H9 (cell line): ENCODE measurements at regions not wholly inside any gene's neighbourhood (a gene's known extent, or its start where the extent isn't known, plus 50 kb on each side); places are given as distances from the start of the nearest gene placed in this dataset.

Experiments used
- DNase-seq: peaks from one replicate; pipeline ENCODE4 v3.0.0-alpha.2; 2017
- H2AFZ ChIP-seq: one replicate; pipeline ENCODE4 v1.6.1; 2013; ENCODE audit warnings: mild to moderate bottlenecking, low read length, control low read depth, moderate library complexity
- H2AK5ac ChIP-seq: 2 replicates; pipeline ENCODE4 v1.6.1; 2013; ENCODE audit warnings: low read length, control low read depth, mixed read lengths; ENCODE audit not compliant: insufficient read length
- H2BK120ac ChIP-seq: one replicate; pipeline ENCODE4 v1.6.1; 2013; ENCODE audit warnings: low read depth, mild to moderate bottlenecking, low read length, control low read depth, inconsistent platforms; ENCODE audit not compliant: poor library complexity, severe bottlenecking
- H2BK12ac ChIP-seq: 2 replicates; pipeline ENCODE4 v1.6.1; 2013; ENCODE audit warnings: low read length, control low read depth, mixed read lengths, low read depth; ENCODE audit not compliant: insufficient read length
- H2BK15ac ChIP-seq: 2 replicates; pipeline ENCODE4 v1.6.1; 2013; ENCODE audit warnings: low read depth, low read length, control low read depth
- H2BK20ac ChIP-seq: one replicate; pipeline ENCODE4 v1.6.1; 2013; ENCODE audit warnings: low read depth, mild to moderate bottlenecking, low read length, control low read depth, inconsistent platforms; ENCODE audit not compliant: poor library complexity, severe bottlenecking
- H2BK5ac ChIP-seq: 2 replicates; pipeline ENCODE4 v1.6.1; 2013; ENCODE audit warnings: low read length, control low read depth, mixed read lengths; ENCODE audit not compliant: insufficient read length
- H3K14ac ChIP-seq: 2 replicates; pipeline ENCODE4 v1.6.1; 2013; ENCODE audit warnings: low read length, control low read depth; ENCODE audit not compliant: insufficient read depth
- H3K18ac ChIP-seq: 2 replicates; pipeline ENCODE4 v1.6.1; 2013; ENCODE audit warnings: low read depth, mild to moderate bottlenecking, mixed read lengths, low read length, control low read depth; ENCODE audit not compliant: insufficient read length
- H3K23ac ChIP-seq: 2 replicates; pipeline ENCODE4 v1.6.1; 2013; ENCODE audit warnings: low read length, control low read depth, mixed read lengths, low read depth; ENCODE audit not compliant: insufficient read length
- H3K23me2 ChIP-seq: 2 replicates; pipeline ENCODE4 v1.6.1; 2013; ENCODE audit warnings: low read depth, mild to moderate bottlenecking, mixed read lengths, low read length, control low read depth; ENCODE audit not compliant: insufficient read length, poor library complexity, severe bottlenecking
- H3K27ac ChIP-seq: 2 replicates; pipeline ENCODE4 v1.5.1; 2013; ENCODE audit warnings: low read length, control low read depth, mixed read lengths, low read depth; ENCODE audit not compliant: insufficient read length
- H3K27me3 ChIP-seq: 2 replicates; pipeline ENCODE4 v1.6.1; 2013; ENCODE audit warnings: low read length, control low read depth, inconsistent platforms; ENCODE audit not compliant: insufficient read depth
- H3K4ac ChIP-seq: 2 replicates; pipeline ENCODE4 v1.6.1; 2013; ENCODE audit warnings: low read depth, mild to moderate bottlenecking, control low read depth, inconsistent platforms, low read length, moderate library complexity
- H3K4me1 ChIP-seq: 2 replicates; pipeline ENCODE4 v1.6.1; 2013; ENCODE audit warnings: low read length, control low read depth, inconsistent platforms; ENCODE audit not compliant: insufficient read depth
- H3K4me2 ChIP-seq: 2 replicates; pipeline ENCODE4 v1.6.1; 2013; ENCODE audit warnings: low read length, control low read depth, mixed read lengths; ENCODE audit not compliant: insufficient read length, insufficient read depth
- H3K56ac ChIP-seq: 2 replicates; pipeline ENCODE4 v1.6.1; 2013; ENCODE audit warnings: low read depth, mild to moderate bottlenecking, mixed read lengths, low read length, control low read depth; ENCODE audit not compliant: insufficient read length
- H3K79me1 ChIP-seq: 2 replicates; pipeline ENCODE4 v1.6.1; 2013; ENCODE audit warnings: low read depth, mild to moderate bottlenecking, moderate library complexity, low read length, control low read depth, inconsistent platforms; ENCODE audit not compliant: insufficient read depth, poor library complexity, severe bottlenecking
- H3K79me2 ChIP-seq: 2 replicates; pipeline ENCODE4 v1.6.1; 2013; ENCODE audit warnings: low read length, control low read depth, inconsistent platforms; ENCODE audit not compliant: insufficient read depth
- H3K9ac ChIP-seq: 2 replicates; pipeline ENCODE4 v1.6.1; 2013; ENCODE audit warnings: low read length, control low read depth, mixed read lengths; ENCODE audit not compliant: insufficient read length; ENCODE audit errors: extremely low read depth
- H3K9me3 ChIP-seq: one replicate; pipeline ENCODE4 v1.6.1; 2013; ENCODE audit warnings: low read depth, low read length, inconsistent platforms; ENCODE audit not compliant: control insufficient read depth
- H3T11ph ChIP-seq: one replicate; pipeline ENCODE4 v1.6.1; 2013; ENCODE audit warnings: mild to moderate bottlenecking, low read length, control low read depth, inconsistent platforms
- H4K20me1 ChIP-seq: one replicate; pipeline ENCODE4 v1.6.1; 2013; ENCODE audit not compliant: control insufficient read depth, insufficient read length, insufficient read depth
- H4K5ac ChIP-seq: 2 replicates; pipeline ENCODE4 v1.6.1; 2013; ENCODE audit warnings: low read depth, mild to moderate bottlenecking, mixed read lengths, low read length, control low read depth; ENCODE audit not compliant: insufficient read length
- H4K8ac ChIP-seq: replicated peaks from 2 replicates; pipeline ENCODE4 v1.6.1; 2013; ENCODE audit warnings: low read length, control low read depth, mixed read lengths, low read depth; ENCODE audit not compliant: insufficient read length
- H4K91ac ChIP-seq: 2 replicates; pipeline ENCODE4 v1.6.1; 2013; ENCODE audit warnings: low read depth, mild to moderate bottlenecking, moderate library complexity, mixed read lengths, low read length, control low read depth; ENCODE audit not compliant: insufficient read length
- H3K27ac Mint-ChIP-seq, 3 experiments: 2 replicates in 2 of 3; 3 replicates in 1 of 3; pipeline ENCODE4 v1.8.0; 2020 to 2021; ENCODE audit warnings: mixed read lengths in 3 of 3, mild to moderate bottlenecking in 1 of 3, moderate library complexity in 1 of 3
- H3K27me3 Mint-ChIP-seq: 2 replicates; pipeline ENCODE4 v1.8.0; 2021; ENCODE audit warnings: low read depth, mild to moderate bottlenecking, moderate library complexity, mixed read lengths
- H3K36me3 Mint-ChIP-seq, 3 experiments: 2 replicates in 2 of 3; 3 replicates in 1 of 3; pipeline ENCODE4 v1.8.0; 2020 to 2021; ENCODE audit warnings: low read depth in 3 of 3, mixed read lengths in 3 of 3; ENCODE audit not compliant: insufficient read depth in 1 of 3
- H3K4me1 Mint-ChIP-seq, 2 experiments: 2 replicates each; pipeline ENCODE4 v1.8.0; 2020; ENCODE audit warnings: mixed read lengths in 2 of 2
- H3K4me3 Mint-ChIP-seq, 2 experiments: 2 replicates in 1 of 2; 3 replicates in 1 of 2; pipeline ENCODE4 v1.8.0; 2020 to 2021; ENCODE audit warnings: mild to moderate bottlenecking in 2 of 2, mixed read lengths in 2 of 2, moderate library complexity in 1 of 2
- H3K9me3 Mint-ChIP-seq, 2 experiments: 2 replicates in 1 of 2; 3 replicates in 1 of 2; pipeline ENCODE4 v1.8.0; 2020; ENCODE audit warnings: mild to moderate bottlenecking in 2 of 2, mixed read lengths in 2 of 2, moderate library complexity in 1 of 2
- WGBS: extraction: QIAGEN DNeasy Blood & Tissue Kit; methylation state at CpG from one replicate; pipeline ENCODE4 v1.1.7; 2013; ENCODE audit warnings: missing lambda C conversion rate, low lambda C conversion rate, mixed read lengths; ENCODE audit not compliant: insufficient read length; ENCODE audit errors: extremely low coverage; 5-methylcytosine and 5-hydroxymethylcytosine counted together
- TF ChIP-seq, protein P1 (sequence below): fragments of 200-600 bp; sonication (generic); conservative IDR thresholded peaks from 3 replicates; pipeline ENCODE4 v1.8.0; 2021; ENCODE audit warnings: antibody characterized with exemption, mild to moderate bottlenecking

- no CpG with 5 or more reads among the region's 13 CpGs for WGBS
- Histone ChIP-seq H2BK5ac (no peak overlapping the region), H3K23ac (no peak overlapping the region)
These were observed 417.5 kb upstream of the MYT1L start for GRCh38 chr2:2748399-2749205.

More at GRCh38 chr2:2748399-2749205, 417.5 kb upstream of the MYT1L start:
- H3K27ac Mint-ChIP-seq: no peak overlapping the region
- Histone ChIP-seq H3K18ac (no peak overlapping the region), H2AFZ (no peak overlapping the region), H3K79me1 (no peaks in the 10 kb centered on the region), H3K56ac (no peak overlapping the region), H3T11ph (no peak overlapping the region), H4K5ac (no peak overlapping the region), H2BK20ac (no peak overlapping the region), H4K20me1 (no peaks in the 10 kb centered on the region), H2BK15ac (no peak overlapping the region), H3K23me2 (no peaks in the 10 kb centered on the region), H3K27me3 (no peaks in the 10 kb centered on the region), H3K4ac (no peak overlapping the region), H2AK5ac (no peak overlapping the region), H3K4me2 (no peak overlapping the region), H3K27ac (no peak overlapping the region), H4K91ac (no peak overlapping the region), H2BK120ac (no peak overlapping the region), H3K4me1 (no peaks in the 10 kb centered on the region), H3K14ac (no peak overlapping the region), H3K79me2 (no peaks in the 10 kb centered on the region), H2BK12ac (no peak overlapping the region), H3K9ac (no peak overlapping the region), H4K8ac (no peak overlapping the region), H3K9me3 (peaks cover 3% of the 10 kb centered on the region)
- TF ChIP-seq, protein P1, sequence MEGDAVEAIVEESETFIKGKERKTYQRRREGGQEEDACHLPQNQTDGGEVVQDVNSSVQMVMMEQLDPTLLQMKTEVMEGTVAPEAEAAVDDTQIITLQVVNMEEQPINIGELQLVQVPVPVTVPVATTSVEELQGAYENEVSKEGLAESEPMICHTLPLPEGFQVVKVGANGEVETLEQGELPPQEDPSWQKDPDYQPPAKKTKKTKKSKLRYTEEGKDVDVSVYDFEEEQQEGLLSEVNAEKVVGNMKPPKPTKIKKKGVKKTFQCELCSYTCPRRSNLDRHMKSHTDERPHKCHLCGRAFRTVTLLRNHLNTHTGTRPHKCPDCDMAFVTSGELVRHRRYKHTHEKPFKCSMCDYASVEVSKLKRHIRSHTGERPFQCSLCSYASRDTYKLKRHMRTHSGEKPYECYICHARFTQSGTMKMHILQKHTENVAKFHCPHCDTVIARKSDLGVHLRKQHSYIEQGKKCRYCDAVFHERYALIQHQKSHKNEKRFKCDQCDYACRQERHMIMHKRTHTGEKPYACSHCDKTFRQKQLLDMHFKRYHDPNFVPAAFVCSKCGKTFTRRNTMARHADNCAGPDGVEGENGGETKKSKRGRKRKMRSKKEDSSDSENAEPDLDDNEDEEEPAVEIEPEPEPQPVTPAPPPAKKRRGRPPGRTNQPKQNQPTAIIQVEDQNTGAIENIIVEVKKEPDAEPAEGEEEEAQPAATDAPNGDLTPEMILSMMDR: no peak
- peaks cover 0 to 2% of the 10 kb centered on the region in 2 experiments; a peak in 2 of 4 replicates for H3K4me1 Mint-ChIP-seq
- H3K27me3 Mint-ChIP-seq: peaks cover 9% of the 10 kb centered on the region; the same call in 1 of the 2 replicates
- peaks cover 23 to 29% of the 10 kb centered on the region in 2 experiments for H3K9me3 Mint-ChIP-seq
- H3K4me3 Mint-ChIP-seq: no peak overlapping the region
- peaks cover 4 to 8% (median 6%) of the 10 kb centered on the region in 3 experiments; a peak in 5 of 7 replicates for H3K36me3 Mint-ChIP-seq
- no peak for DNase-seq
